DND-41 (cell line): ENCODE measurements at regions not wholly inside any gene's neighbourhood (a gene's known extent, or its start where the extent isn't known, plus 50 kb on each side); places are given as distances from the start of the nearest gene placed in this dataset.

Experiments used
- CTCF ChIP-seq: IDR thresholded peaks from 2 replicates; pipeline ENCODE4 v1.5.1; 2012; ENCODE audit warnings: borderline replicate concordance, low read length, moderate library complexity, mild to moderate bottlenecking; ENCODE audit not compliant: poor library complexity, severe bottlenecking; ENCODE audit errors: extremely low read depth
- EZH2 ChIP-seq: IDR thresholded peaks from 3 replicates; pipeline ENCODE4 v1.6.1; 2012; ENCODE audit warnings: borderline replicate concordance, low read depth, mild to moderate bottlenecking, moderate library complexity, low read length, inconsistent platforms; ENCODE audit not compliant: severe bottlenecking

- TF ChIP-seq CTCF (no peak), EZH2 (no peak)
Observed at GRCh38 chr9:17963498-17963897, 384.6 kb downstream of the SH3GL2 start.
